ENCODE measurements at regions not wholly inside any gene's neighbourhood (a gene's known extent, or its start where the extent isn't known, plus 50 kb on each side); places are given as distances from the start of the nearest gene placed in this dataset.
"Not testable (repeated sequence)": the region's sequence is repeated elsewhere in the genome, so short reads cannot be mapped to it uniquely, and the experiment has no call there.

GRCh38 chr10:47593805-47594204 lies 70.4 kb upstream of the AGAP9 start:
- H3K4me3 ChIP-seq (ENCODE audit: low read depth, low read length); H3K27ac ChIP-seq (ENCODE audit: low read depth, low read length); DNase-seq (ENCODE audit: low read depth in 4 of 6, low spot score in 6 of 6); H3K9me3 ChIP-seq (ENCODE audit: control insufficient read depth, insufficient read depth, low read length); H3K27me3 ChIP-seq (ENCODE audit: control insufficient read depth, insufficient read depth, low read length); H3K4me1 ChIP-seq (ENCODE audit: control insufficient read depth, insufficient read depth, low read length); H3K36me3 ChIP-seq (ENCODE audit: control insufficient read depth, insufficient read depth, low read length): not testable (repeated sequence)
- WGBS (ENCODE audit: insufficient coverage): no CpG with 5 or more reads among the region's 4 CpGs

GRCh38 chr10:47593129-47593528 lies 69.7 kb upstream of the AGAP9 start:
- H3K27ac ChIP-seq (ENCODE audit: low read depth, low read length); H3K9me3 ChIP-seq (ENCODE audit: control insufficient read depth, insufficient read depth, low read length); H3K4me1 ChIP-seq (ENCODE audit: control insufficient read depth, insufficient read depth, low read length); H3K27me3 ChIP-seq (ENCODE audit: control insufficient read depth, insufficient read depth, low read length); DNase-seq (ENCODE audit: low read depth in 4 of 6, low spot score in 6 of 6); H3K36me3 ChIP-seq (ENCODE audit: control insufficient read depth, insufficient read depth, low read length); H3K4me3 ChIP-seq (ENCODE audit: low read depth, low read length): not testable (repeated sequence)
- WGBS (ENCODE audit: insufficient coverage): no CpG with 5 or more reads among the region's 2 CpGs

GRCh38 chr10:47590956-47591355 lies 67.5 kb upstream of the AGAP9 start:
- no CpG with 5 or more reads among the region's 3 CpGs for WGBS (ENCODE audit: insufficient coverage)
- not testable (repeated sequence) for H3K9me3 ChIP-seq (ENCODE audit: control insufficient read depth, insufficient read depth, low read length); H3K27ac ChIP-seq (ENCODE audit: low read depth, low read length); DNase-seq (ENCODE audit: low read depth in 4 of 6, low spot score in 6 of 6); H3K4me1 ChIP-seq (ENCODE audit: control insufficient read depth, insufficient read depth, low read length); H3K36me3 ChIP-seq (ENCODE audit: control insufficient read depth, insufficient read depth, low read length); H3K27me3 ChIP-seq (ENCODE audit: control insufficient read depth, insufficient read depth, low read length); H3K4me3 ChIP-seq (ENCODE audit: low read depth, low read length)

- H3K27ac ChIP-seq (ENCODE audit: low read depth, low read length); H3K4me1 ChIP-seq (ENCODE audit: control insufficient read depth, insufficient read depth, low read length); H3K36me3 ChIP-seq (ENCODE audit: control insufficient read depth, insufficient read depth, low read length); H3K9me3 ChIP-seq (ENCODE audit: control insufficient read depth, insufficient read depth, low read length); DNase-seq (ENCODE audit: low read depth in 4 of 6, low spot score in 6 of 6); H3K4me3 ChIP-seq (ENCODE audit: low read depth, low read length); H3K27me3 ChIP-seq (ENCODE audit: control insufficient read depth, insufficient read depth, low read length): not testable (repeated sequence)
- WGBS (ENCODE audit: insufficient coverage): no CpG with 5 or more reads among the region's 2 CpGs
Observed at GRCh38 chr10:47590534-47590933, 67.1 kb upstream of the AGAP9 start.

- not testable (repeated sequence) for H3K4me1 ChIP-seq (ENCODE audit: control insufficient read depth, insufficient read depth, low read length); H3K9me3 ChIP-seq (ENCODE audit: control insufficient read depth, insufficient read depth, low read length); H3K27me3 ChIP-seq (ENCODE audit: control insufficient read depth, insufficient read depth, low read length); H3K4me3 ChIP-seq (ENCODE audit: low read depth, low read length); H3K36me3 ChIP-seq (ENCODE audit: control insufficient read depth, insufficient read depth, low read length); H3K27ac ChIP-seq (ENCODE audit: low read depth, low read length); DNase-seq (ENCODE audit: low read depth in 4 of 6, low spot score in 6 of 6)
- no CpG with 5 or more reads among the region's 4 CpGs for WGBS (ENCODE audit: insufficient coverage)
Observed at GRCh38 chr10:47582051-47582450, 58.6 kb upstream of the AGAP9 start.

GRCh38 chr10:47580063-47580462 lies 56.6 kb upstream of the AGAP9 start:
- not testable (repeated sequence) for H3K27ac ChIP-seq (ENCODE audit: low read depth, low read length); H3K4me1 ChIP-seq (ENCODE audit: control insufficient read depth, insufficient read depth, low read length); H3K36me3 ChIP-seq (ENCODE audit: control insufficient read depth, insufficient read depth, low read length); H3K4me3 ChIP-seq (ENCODE audit: low read depth, low read length); H3K27me3 ChIP-seq (ENCODE audit: control insufficient read depth, insufficient read depth, low read length); DNase-seq (ENCODE audit: low read depth in 4 of 6, low spot score in 6 of 6); H3K9me3 ChIP-seq (ENCODE audit: control insufficient read depth, insufficient read depth, low read length)
- no CpG with 5 or more reads among the region's 2 CpGs for WGBS (ENCODE audit: insufficient coverage)

GRCh38 chr10:47578547-47578946 lies 55.1 kb upstream of the AGAP9 start:
- not testable (repeated sequence) for H3K4me3 ChIP-seq (ENCODE audit: low read depth, low read length); DNase-seq (ENCODE audit: low read depth in 4 of 6, low spot score in 6 of 6); H3K36me3 ChIP-seq (ENCODE audit: control insufficient read depth, insufficient read depth, low read length); H3K9me3 ChIP-seq (ENCODE audit: control insufficient read depth, insufficient read depth, low read length); H3K27ac ChIP-seq (ENCODE audit: low read depth, low read length); H3K27me3 ChIP-seq (ENCODE audit: control insufficient read depth, insufficient read depth, low read length); H3K4me1 ChIP-seq (ENCODE audit: control insufficient read depth, insufficient read depth, low read length)
